H1 (cell line): ENCODE measurements at regions not wholly inside any gene's neighbourhood (a gene's known extent, or its start where the extent isn't known, plus 50 kb on each side); places are given as distances from the start of the nearest gene placed in this dataset.

Experiments
- CTCF ChIA-PET: fragments of 300-600 bp; sonication (Branson Sonifier 250); formaldehyde crosslinking; loops from one replicate; lab custom pipeline; 2021; ENCODE audit not compliant: partially characterized antibody; lab: Charles Lee
- POLR2A ChIA-PET: fragments of 300-600 bp; sonication (Branson Sonifier 250); formaldehyde crosslinking; loops from one replicate; lab custom pipeline; 2021; ENCODE audit warnings: inconsistent platforms; ENCODE audit not compliant: partially characterized antibody; lab: Charles Lee
- DNase-seq, 2 experiments: peaks; one replicate each; pipeline versions ENCODE4 v3.0.0 to v3.0.0-alpha.2; 2010 to 2022; ENCODE audit warnings: low spot score in 2 of 2, low read depth in 1 of 2, mixed read lengths in 1 of 2
- FAIRE-seq: peaks from 2 replicates; lab custom pipeline; 2011; peaks lifted over from hg19 to GRCh38; lab: Jason Lieb, UNC
- H2AFZ ChIP-seq: 2 replicates; pipeline ENCODE4 v1.8.1; 2012; ENCODE audit warnings: low read length, inconsistent platforms
- H2AK5ac ChIP-seq: 2 replicates; pipeline ENCODE4 v1.6.1; 2013; ENCODE audit warnings: low read depth, low read length
- H2BK120ac ChIP-seq: replicated peaks from 2 replicates; pipeline ENCODE3; 2013; ENCODE audit warnings: low read depth, low read length, inconsistent platforms
- H2BK12ac ChIP-seq: 2 replicates; pipeline ENCODE4 v1.6.1; 2013; ENCODE audit warnings: low read depth, low read length
- H2BK15ac ChIP-seq: 2 replicates; pipeline ENCODE4 v1.6.1; 2013; ENCODE audit warnings: low read length
- H2BK20ac ChIP-seq: 2 replicates; pipeline ENCODE4 v1.6.1; 2013; ENCODE audit warnings: low read length
- H2BK5ac ChIP-seq: 2 replicates; pipeline ENCODE4 v1.6.1; 2013; ENCODE audit warnings: low read depth, low read length
- H3K14ac ChIP-seq: 2 replicates; pipeline ENCODE4 v1.6.1; 2013; ENCODE audit warnings: inconsistent platforms; ENCODE audit not compliant: insufficient read length
- H3K18ac ChIP-seq: 2 replicates; pipeline ENCODE4 v1.6.1; 2013; ENCODE audit warnings: low read length; ENCODE audit errors: extremely low read depth
- H3K23ac ChIP-seq: 2 replicates; pipeline ENCODE4 v1.6.1; 2013; ENCODE audit warnings: inconsistent platforms; ENCODE audit not compliant: insufficient read length
- H3K23me2 ChIP-seq: 2 replicates; pipeline ENCODE4 v1.6.1; 2013; ENCODE audit warnings: low read depth, low read length
- H3K27ac ChIP-seq: 2 replicates; pipeline ENCODE4 v1.6.1; 2011; ENCODE audit warnings: low read depth, low read length, inconsistent platforms
- H3K27me3 ChIP-seq, 4 experiments: replicated peaks in 1 of 4; 1 replicate in 1 of 4; 2 replicates in 3 of 4; pipeline versions ENCODE4 v1.6.1 to v1.8.1; 2011 to 2013; ENCODE audit warnings: low read length in 3 of 4, mild to moderate bottlenecking in 3 of 4, inconsistent platforms in 2 of 4, mixed read lengths in 2 of 4, moderate library complexity in 1 of 4; ENCODE audit not compliant: control insufficient read depth in 3 of 4, insufficient read depth in 3 of 4; ENCODE audit errors: extremely low read depth in 1 of 4
- H3K36me3 ChIP-seq, 4 experiments: 2 replicates each; pipeline versions ENCODE4 v1.6.1 to v1.8.1; 2011 to 2013; ENCODE audit warnings: mild to moderate bottlenecking in 4 of 4, low read length in 3 of 4, moderate library complexity in 2 of 4, control low read depth in 1 of 4, inconsistent platforms in 1 of 4; ENCODE audit not compliant: insufficient read depth in 4 of 4, control insufficient read depth in 2 of 4
- H3K4ac ChIP-seq: replicated peaks from 2 replicates; pipeline ENCODE3; 2013; ENCODE audit warnings: low read length, low read depth, mixed read lengths, inconsistent platforms; ENCODE audit not compliant: insufficient read length
- H3K4me1 ChIP-seq, 4 experiments: replicated peaks in 1 of 4; 1 replicate in 1 of 4; 2 replicates in 3 of 4; pipeline versions ENCODE4 v1.6.1 to v1.8.1; 2011 to 2013; ENCODE audit warnings: low read length in 3 of 4, inconsistent platforms in 2 of 4, mixed read lengths in 1 of 4; ENCODE audit not compliant: insufficient read depth in 4 of 4, control insufficient read depth in 3 of 4
- H3K4me2 ChIP-seq, 2 experiments: 2 replicates each; pipeline versions ENCODE4 v1.6.1 to v1.8.1; 2011 to 2013; ENCODE audit warnings: low read depth in 2 of 2, low read length in 2 of 2, control low read depth in 1 of 2, inconsistent platforms in 1 of 2, mild to moderate bottlenecking in 1 of 2; ENCODE audit not compliant: insufficient read depth in 1 of 2
- H3K4me3 ChIP-seq, 4 experiments: fragments of 200-600, 300-600 bp in 1 of 4; sonication (generic), shearing (Covaris generic), sonication (Bioruptor Twin) in 1 of 4; 2 replicates each; pipeline versions ENCODE4 v1.5.1 to v1.8.1; 2011 to 2016; ENCODE audit warnings: low read length in 4 of 4, low read depth in 3 of 4, control low read depth in 2 of 4, inconsistent platforms in 2 of 4, mild to moderate bottlenecking in 2 of 4, mixed read lengths in 1 of 4, moderate library complexity in 1 of 4; ENCODE audit not compliant: insufficient read depth in 2 of 4; ENCODE audit errors: extremely low read depth in 1 of 4
- H3K56ac ChIP-seq: replicated peaks from 2 replicates; pipeline ENCODE3; 2013; ENCODE audit warnings: low read depth, mild to moderate bottlenecking, mixed read lengths, low read length, inconsistent platforms; ENCODE audit not compliant: insufficient read length
- H3K79me1 ChIP-seq: 2 replicates; pipeline ENCODE4 v1.6.1; 2013; ENCODE audit warnings: low read depth, low read length, control low read depth
- H3K79me2 ChIP-seq, 2 experiments: 2 replicates each; pipeline versions ENCODE4 v1.6.1 to v1.8.1; 2012 to 2013; ENCODE audit warnings: low read length in 2 of 2, mild to moderate bottlenecking in 2 of 2, inconsistent platforms in 1 of 2; ENCODE audit not compliant: insufficient read depth in 2 of 2, control insufficient read depth in 1 of 2
- H3K9ac ChIP-seq, 4 experiments: replicated peaks in 1 of 4; 1 replicate in 1 of 4; 2 replicates in 3 of 4; pipeline versions ENCODE4 v1.6.1 to v1.8.1; 2011 to 2013; ENCODE audit warnings: low read depth in 3 of 4, low read length in 3 of 4, control low read depth in 2 of 4, mild to moderate bottlenecking in 2 of 4, moderate library complexity in 2 of 4, inconsistent platforms in 1 of 4; ENCODE audit errors: extremely low read depth in 1 of 4
- H3K9me3 ChIP-seq, 2 experiments: 2 replicates each; pipeline versions ENCODE4 v1.6.1 to v1.8.1; 2012 to 2013; ENCODE audit warnings: mild to moderate bottlenecking in 2 of 2, moderate library complexity in 2 of 2, control low read depth in 1 of 2, inconsistent platforms in 1 of 2, low read depth in 1 of 2, low read length in 1 of 2, mixed read lengths in 1 of 2; ENCODE audit not compliant: insufficient read depth in 2 of 2
- H4K20me1 ChIP-seq, 2 experiments: replicated peaks in 1 of 2; 2 replicates each; pipeline versions ENCODE3 to v1.8.1; 2011 to 2013; ENCODE audit warnings: inconsistent platforms in 2 of 2, low read length in 2 of 2, mild to moderate bottlenecking in 1 of 2; ENCODE audit not compliant: insufficient read depth in 2 of 2, control insufficient read depth in 1 of 2
- H4K5ac ChIP-seq: 2 replicates; pipeline ENCODE4 v1.6.1; 2013; ENCODE audit warnings: low read length, low read depth, mixed read lengths, inconsistent platforms; ENCODE audit not compliant: insufficient read length
- H4K8ac ChIP-seq: 2 replicates; pipeline ENCODE4 v1.8.0; 2013; ENCODE audit warnings: mild to moderate bottlenecking, moderate library complexity, low read length, inconsistent platforms; ENCODE audit not compliant: insufficient read depth; ENCODE audit errors: extremely low read depth
- H4K91ac ChIP-seq: replicated peaks from 2 replicates; pipeline ENCODE3; 2013; ENCODE audit warnings: low read length, mixed read lengths, inconsistent platforms; ENCODE audit not compliant: insufficient read length
- EGR1 ChIP-seq: IDR thresholded peaks from 2 replicates; pipeline ENCODE4 v1.6.1; 2011; ENCODE audit warnings: low read depth, low read length, borderline replicate concordance
- FOSL1 ChIP-seq: IDR thresholded peaks from 2 replicates; pipeline ENCODE4 v1.6.1; 2011; ENCODE audit warnings: mild to moderate bottlenecking, low read depth, low read length, moderate library complexity; ENCODE audit not compliant: insufficient read depth
- GABPA ChIP-seq: IDR thresholded peaks from 2 replicates; pipeline ENCODE4 v1.6.1; 2011; ENCODE audit warnings: mild to moderate bottlenecking, low read length, moderate library complexity, borderline replicate concordance; ENCODE audit not compliant: insufficient read depth
- GTF2F1 ChIP-seq: IDR thresholded peaks from 2 replicates; pipeline ENCODE4 v1.6.1; 2012; ENCODE audit warnings: low read depth, low read length, improper control_type of control experiment, borderline replicate concordance
- JUND ChIP-seq: IDR thresholded peaks from 2 replicates; pipeline ENCODE4 v1.6.1; 2011; ENCODE audit warnings: mild to moderate bottlenecking, improper control_type of control experiment, low read length
- MAFK ChIP-seq: IDR thresholded peaks from 2 replicates; pipeline ENCODE4 v1.6.1; 2012; ENCODE audit warnings: low read depth, mild to moderate bottlenecking, improper control_type of control experiment, low read length
- MAX ChIP-seq: IDR thresholded peaks from 2 replicates; pipeline ENCODE4 v1.6.1; 2012; ENCODE audit warnings: inconsistent platforms
- PHF8 ChIP-seq: fragments of 200-600 bp; sonication (generic); conservative IDR thresholded peaks from 2 replicates; pipeline ENCODE4 v1.7.1; 2012; ENCODE audit warnings: low read depth, mild to moderate bottlenecking, inconsistent platforms, low read length, moderate library complexity
- POLR2AphosphoS5 ChIP-seq: IDR thresholded peaks from 2 replicates; pipeline ENCODE4 v1.6.1; 2011; ENCODE audit warnings: low read depth, low read length
- RAD21 ChIP-seq, 2 experiments: IDR thresholded peaks in 1 of 2; conservative IDR thresholded peaks in 1 of 2; 2 replicates each; pipeline ENCODE4 v1.6.1; 2011; ENCODE audit warnings: low read depth in 2 of 2, low read length in 2 of 2, improper control_type of control experiment in 1 of 2, inconsistent platforms in 1 of 2, mild to moderate bottlenecking in 1 of 2, moderate library complexity in 1 of 2
- SP2 ChIP-seq: IDR thresholded peaks from 2 replicates; pipeline ENCODE4 v1.6.1; 2012; ENCODE audit warnings: mild to moderate bottlenecking, low read length, inconsistent platforms
- TCF12 ChIP-seq: IDR thresholded peaks from 2 replicates; pipeline ENCODE4 v1.6.1; 2011; ENCODE audit warnings: low read depth, mild to moderate bottlenecking, low read length
- WGBS, 2 experiments: shearing (Covaris generic) in 1 of 2; methylation state at CpG; one replicate each; pipeline versions ENCODE4 v1.1.6 to v1.1.7; 2013 to 2015; ENCODE audit warnings: low lambda C conversion rate in 2 of 2, mixed read lengths in 2 of 2, inconsistent platforms in 1 of 2, low coverage in 1 of 2, missing lambda C conversion rate in 1 of 2; ENCODE audit not compliant: insufficient replicate concordance in 2 of 2, insufficient coverage in 1 of 2, insufficient read length in 1 of 2; ENCODE audit errors: extremely low coverage in 1 of 2, missing lambda C conversion rate in 1 of 2; 5-methylcytosine and 5-hydroxymethylcytosine counted together

DNA sequence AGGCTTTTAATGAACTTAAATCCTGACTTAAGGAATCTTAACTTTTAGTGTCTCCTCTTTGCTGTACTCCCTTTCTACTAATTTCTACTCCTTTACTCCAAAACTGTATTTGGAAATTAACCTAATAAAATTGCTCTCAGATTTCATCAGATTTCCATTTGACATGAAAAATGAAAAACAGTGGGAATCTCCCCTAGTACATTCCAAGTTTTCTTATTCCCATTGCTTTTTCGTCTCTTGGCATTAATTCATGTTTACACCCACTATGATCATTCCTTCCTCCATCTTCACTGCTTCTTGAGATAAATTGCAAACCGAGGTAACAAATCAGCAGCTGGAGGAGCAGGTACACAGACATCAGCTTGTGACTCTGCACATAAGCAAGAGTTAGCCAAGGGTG is 208.7 kb downstream of the VGLL3 start:
- FAIRE-seq = no peak
- Histone ChIP-seq H2BK20ac (no peak overlapping the region), H3K4me3 (no peak overlapping the region), H3K4me1 (no peaks in the 10 kb centered on the region), H4K91ac (no peak overlapping the region), H2BK5ac (no peak overlapping the region), H2BK120ac (no peak overlapping the region), H2AK5ac (no peak overlapping the region), H3K23ac (no peak overlapping the region), H4K8ac (no peak overlapping the region), H3K23me2 (no peaks in the 10 kb centered on the region; the same call in 1 of the 2 replicates), H3K9ac (no peak overlapping the region), H3K14ac (no peak overlapping the region), H4K20me1 (no peaks in the 10 kb centered on the region), H3K27ac (no peak overlapping the region), H4K5ac (no peak overlapping the region), H2BK12ac (no peak overlapping the region), H3K9me3 (no peaks in the 10 kb centered on the region), H3K79me1 (no peaks in the 10 kb centered on the region), H3K36me3 (no peaks in the 10 kb centered on the region), H3K27me3 (no peaks in the 10 kb centered on the region), H3K18ac (no peak overlapping the region), H2BK15ac (no peak overlapping the region), H2AFZ (peak overlapping the region; percentile 82; the same call in 1 of the 2 replicates), H3K4ac (no peak overlapping the region), H3K56ac (no peak overlapping the region), H3K4me2 (no peak overlapping the region), H3K79me2 (no peaks in the 10 kb centered on the region)
- CTCF ChIA-PET = no interaction called here
- 77% methylated on average over 2 of the region's 2 CpGs; no CpG with 5 or more reads in 1 of the 2 experiments for whole genome bisulfite sequencing, 2 experiments
- DNase-seq = no peak
- TF ChIP-seq POLR2AphosphoS5 = no peak
- no peak for TF ChIP-seq MAFK
- no peak for TF ChIP-seq GTF2F1
- no peak for TF ChIP-seq RAD21 (IDR thresholded peaks at IDR 0.05 in 1 of 2, conservative IDR thresholded peaks at IDR 0.05 in 1 of 2; ENCODE audit: low read depth in 2 of 2, low read length in 2 of 2)
- TF ChIP-seq FOSL1 = no peak
- TF ChIP-seq PHF8 = no peak
- TF ChIP-seq EGR1 = no peak
- TF ChIP-seq SP2 = no peak
- TF ChIP-seq GABPA = no peak
- no peak for TF ChIP-seq JUND
- TF ChIP-seq MAX = no peak
- no peak for TF ChIP-seq TCF12
- POLR2A ChIA-PET = no interaction called here
